GM21737 (cell line): ENCODE measurements at regions not wholly inside any gene's neighbourhood (a gene's known extent, or its start where the extent isn't known, plus 50 kb on each side); places are given as distances from the start of the nearest gene placed in this dataset.
"Not testable (repeated sequence)": the region's sequence is repeated elsewhere in the genome, so short reads cannot be mapped to it uniquely, and the experiment has no call there.

ENCODE experiments used
- ATAC-seq: cut with Tn5 transposase; IDR thresholded peaks from one replicate; pipeline ENCODE4 v1.9.1; 2021; ENCODE audit warnings: mild to moderate bottlenecking, moderate library complexity; ENCODE audit not compliant: unreplicated experiment

- no peak for ATAC-seq
Observed at GRCh38 chr3:153785901-153786300, 335.3 kb upstream of the ARHGEF26 start.

- ATAC-seq, result no peak
Observed at GRCh38 chr3:153789380-153789779, 331.8 kb upstream of the ARHGEF26 start.

- ATAC-seq, result not testable (repeated sequence)
Observed at GRCh38 chr3:153797056-153797455, 324.1 kb upstream of the ARHGEF26 start.

GRCh38 chr3:153809097-153809496, 312.1 kb upstream of the ARHGEF26 start:
- no peak for ATAC-seq

GRCh38 chr3:153818338-153818737, 302.9 kb upstream of the ARHGEF26 start:
- ATAC-seq, result no peak

- no peak for ATAC-seq
Observed at GRCh38 chr3:153820035-153820434, 301.2 kb upstream of the ARHGEF26 start.

GRCh38 chr3:153828346-153828745, 292.8 kb upstream of the ARHGEF26 start:
- not testable (repeated sequence) for ATAC-seq

GRCh38 chr3:153829606-153830170, 291.5 kb upstream of the ARHGEF26 start:
- ATAC-seq, result no peak

- no peak for ATAC-seq
Observed at GRCh38 chr3:153830552-153830951, 290.6 kb upstream of the ARHGEF26 start.

- no peak for ATAC-seq
Observed at GRCh38 chr3:153835540-153835939, 285.6 kb upstream of the ARHGEF26 start.

GRCh38 chr3:153840487-153840886, 280.7 kb upstream of the ARHGEF26 start:
- no peak for ATAC-seq

GRCh38 chr3:153843994-153844393, 277.2 kb upstream of the ARHGEF26 start:
- no peak for ATAC-seq

GRCh38 chr3:153845311-153845710, 275.9 kb upstream of the ARHGEF26 start:
- ATAC-seq, result no peak

GRCh38 chr3:153848702-153849101, 272.5 kb upstream of the ARHGEF26 start:
- no peak for ATAC-seq

- no peak for ATAC-seq
Observed at GRCh38 chr3:153852355-153852754, 268.8 kb upstream of the ARHGEF26 start.

GRCh38 chr3:153853163-153853562, 268.0 kb upstream of the ARHGEF26 start:
- no peak for ATAC-seq

- peak; percentile 72 for ATAC-seq
Observed at GRCh38 chr3:153855772-153856171, 265.4 kb upstream of the ARHGEF26 start.

GRCh38 chr3:153856932-153857331, 264.3 kb upstream of the ARHGEF26 start:
- no peak for ATAC-seq

GRCh38 chr3:153864793-153865192, 256.4 kb upstream of the ARHGEF26 start:
- ATAC-seq, result no peak

- ATAC-seq, result no peak
Observed at GRCh38 chr3:153866901-153867300, 254.3 kb upstream of the ARHGEF26 start.

- ATAC-seq, result not testable (repeated sequence)
Observed at GRCh38 chr3:153874348-153874747, 246.8 kb upstream of the ARHGEF26 start.

GRCh38 chr3:153880493-153880892, 240.7 kb upstream of the ARHGEF26 start:
- no peak for ATAC-seq

- no peak for ATAC-seq
Observed at GRCh38 chr3:153881201-153881600, 240.0 kb upstream of the ARHGEF26 start.
